ENCODE measurements at regions not wholly inside any gene's neighbourhood (a gene's known extent, or its start where the extent isn't known, plus 50 kb on each side); places are given as distances from the start of the nearest gene placed in this dataset.

DNA sequence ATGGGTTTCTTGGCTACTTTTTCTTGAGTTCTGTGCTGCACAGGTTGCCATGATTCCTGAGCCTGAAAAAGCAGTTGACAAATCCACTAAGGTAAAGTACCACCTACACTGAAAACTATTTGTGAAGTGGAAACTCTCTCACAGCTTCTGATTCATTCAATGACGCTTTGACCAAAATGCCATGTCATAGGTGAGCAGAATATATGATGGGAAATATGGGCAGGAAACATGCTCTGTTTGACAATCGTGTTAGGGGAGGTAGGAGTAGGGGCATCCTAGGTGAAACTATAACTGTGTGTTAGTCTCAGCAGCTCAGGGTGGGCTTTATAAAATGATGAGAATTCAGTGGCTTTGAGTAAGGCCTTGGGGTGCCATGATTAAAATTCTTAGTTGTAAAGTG lies 69.6 kb upstream of the ELMO1 start:
- 75% methylated on average over 2 of the region's 2 CpGs for WGBS (ENCODE audit: insufficient coverage)
- H3K27ac ChIP-seq (ENCODE audit: insufficient read depth in 1 of 2, low read depth in 1 of 2, low read length in 2 of 2, poor library complexity in 1 of 2, severe bottlenecking in 2 of 2) = no peak overlapping the region
- H3K4me3 ChIP-seq (ENCODE audit: control insufficient read depth in 1 of 7, extremely low read depth in 1 of 7, insufficient read depth in 4 of 7, low read depth in 2 of 7, low read length in 6 of 7) = no peak overlapping the region
- peaks cover 0 to 12% (median 6%) of the 10 kb centered on the region in 4 experiments for H3K4me1 ChIP-seq (ENCODE audit: control extremely low read depth in 1 of 4, control insufficient read depth in 4 of 4, insufficient read depth in 4 of 4, low read length in 3 of 4)
- no peaks in the 10 kb centered on the region for H3K36me3 ChIP-seq (ENCODE audit: control insufficient read depth in 4 of 4, insufficient read depth in 4 of 4, low read length in 3 of 4)
- DNase-seq = peak in 1 of 3 donors; percentile 21
- no peaks in the 10 kb centered on the region for H3K27me3 ChIP-seq (replicated peaks in 2 of 5; ENCODE audit: control insufficient read depth in 4 of 5, insufficient read depth in 5 of 5, low read length in 4 of 5)
- POLR2A ChIA-PET = no interaction called here
- CTCF ChIA-PET = interaction anchor here (1.2 to 1.7 kb wide), 5 partner anchors 9 to 23 kb away, joined by 3 to 8 read pairs (median 3); no protein-coding TSS in a partner anchor
- H3K9me3 ChIP-seq (ENCODE audit: control extremely low read depth in 1 of 5, control insufficient read depth in 4 of 5, insufficient read depth in 2 of 5, low read depth in 1 of 5, low read length in 4 of 5) = no peaks in the 10 kb centered on the region

DNA sequence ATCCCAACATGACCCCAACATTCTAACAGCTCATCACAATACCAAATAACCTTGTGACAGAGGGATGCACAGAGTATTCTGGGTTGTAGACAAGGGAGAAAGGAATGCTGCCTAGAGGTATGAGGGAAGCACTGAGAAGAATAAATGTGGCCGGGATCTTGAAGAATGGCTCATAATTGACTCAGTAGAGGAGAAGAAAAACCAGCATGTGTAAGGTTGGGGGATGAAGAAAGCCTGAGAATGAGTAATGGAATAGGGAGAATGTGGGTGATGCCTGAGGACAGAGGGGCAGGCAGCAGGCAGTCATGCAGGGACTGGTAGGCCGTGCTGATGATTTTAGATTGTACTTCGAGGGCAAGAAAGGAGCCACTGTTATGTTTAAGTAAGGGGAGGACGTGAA lies 75.4 kb upstream of the ELMO1 start:
- 50% methylated on average over 2 of the region's 4 CpGs for WGBS (ENCODE audit: insufficient coverage)
- H3K36me3 ChIP-seq (ENCODE audit: control insufficient read depth in 4 of 4, insufficient read depth in 4 of 4, low read length in 3 of 4) = no peaks in the 10 kb centered on the region
- no peak overlapping the region for H3K27ac ChIP-seq (ENCODE audit: insufficient read depth in 1 of 2, low read depth in 1 of 2, low read length in 2 of 2, poor library complexity in 1 of 2, severe bottlenecking in 2 of 2)
- H3K4me1 ChIP-seq (ENCODE audit: control extremely low read depth in 1 of 4, control insufficient read depth in 4 of 4, insufficient read depth in 4 of 4, low read length in 3 of 4) = peaks cover 0 to 17% (median 6%) of the 10 kb centered on the region in 4 experiments
- CTCF ChIA-PET = interaction anchor here (1.7 kb wide), 1 partner anchor 15 kb away, joined by 4 read pairs; no protein-coding TSS in a partner anchor
- no peaks in the 10 kb centered on the region for H3K9me3 ChIP-seq (ENCODE audit: control extremely low read depth in 1 of 5, control insufficient read depth in 4 of 5, insufficient read depth in 2 of 5, low read depth in 1 of 5, low read length in 4 of 5)
- no peaks in the 10 kb centered on the region for H3K27me3 ChIP-seq (replicated peaks in 2 of 5; ENCODE audit: control insufficient read depth in 4 of 5, insufficient read depth in 5 of 5, low read length in 4 of 5)
- DNase-seq = no peak
- POLR2A ChIA-PET = no interaction called here
- no peak overlapping the region for H3K4me3 ChIP-seq (ENCODE audit: control insufficient read depth in 1 of 7, extremely low read depth in 1 of 7, insufficient read depth in 4 of 7, low read depth in 2 of 7, low read length in 6 of 7)

DNA sequence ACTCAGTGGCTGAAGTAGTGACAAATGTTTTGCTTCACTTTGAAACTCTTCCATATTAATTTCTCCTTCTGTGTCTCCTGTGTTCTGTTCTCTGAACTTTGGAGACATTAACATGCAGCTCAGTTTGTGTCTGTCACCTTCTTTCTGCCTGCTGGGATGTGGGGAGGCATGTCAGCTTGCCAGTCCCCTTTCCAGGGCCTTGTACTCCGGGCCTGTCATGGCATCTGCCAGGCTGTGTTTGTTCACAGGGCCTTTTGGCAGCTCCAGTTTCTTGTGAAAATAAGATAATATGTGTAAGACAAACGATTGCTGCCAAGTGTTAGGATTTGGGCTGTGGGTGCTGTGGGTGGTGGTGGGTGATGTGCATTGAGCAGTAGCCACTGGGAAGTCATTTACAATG lies 76.1 kb upstream of the ELMO1 start:
- no peaks in the 10 kb centered on the region for H3K36me3 ChIP-seq (ENCODE audit: control insufficient read depth in 4 of 4, insufficient read depth in 4 of 4, low read length in 3 of 4)
- peaks cover 0 to 19% (median 6%) of the 10 kb centered on the region in 4 experiments for H3K4me1 ChIP-seq (ENCODE audit: control extremely low read depth in 1 of 4, control insufficient read depth in 4 of 4, insufficient read depth in 4 of 4, low read length in 3 of 4)
- POLR2A ChIA-PET = interaction anchor here (0.5 kb wide), 1 partner anchor 962 kb away, joined by 3 read pairs; no protein-coding TSS in a partner anchor
- no peaks in the 10 kb centered on the region for H3K9me3 ChIP-seq (ENCODE audit: control extremely low read depth in 1 of 5, control insufficient read depth in 4 of 5, insufficient read depth in 2 of 5, low read depth in 1 of 5, low read length in 4 of 5)
- CTCF ChIA-PET = interaction anchor here (1.7 kb wide), 1 partner anchor 15 kb away, joined by 4 read pairs; no protein-coding TSS in a partner anchor
- no peaks in the 10 kb centered on the region for H3K27me3 ChIP-seq (replicated peaks in 2 of 5; ENCODE audit: control insufficient read depth in 4 of 5, insufficient read depth in 5 of 5, low read length in 4 of 5)
- H3K4me3 ChIP-seq (ENCODE audit: control insufficient read depth in 1 of 7, extremely low read depth in 1 of 7, insufficient read depth in 4 of 7, low read depth in 2 of 7, low read length in 6 of 7) = no peak overlapping the region
- DNase-seq = no peak
- WGBS (ENCODE audit: insufficient coverage) = 88% methylated on average over 2 of the region's 2 CpGs
- H3K27ac ChIP-seq (ENCODE audit: insufficient read depth in 1 of 2, low read depth in 1 of 2, low read length in 2 of 2, poor library complexity in 1 of 2, severe bottlenecking in 2 of 2) = no peak overlapping the region

DNA sequence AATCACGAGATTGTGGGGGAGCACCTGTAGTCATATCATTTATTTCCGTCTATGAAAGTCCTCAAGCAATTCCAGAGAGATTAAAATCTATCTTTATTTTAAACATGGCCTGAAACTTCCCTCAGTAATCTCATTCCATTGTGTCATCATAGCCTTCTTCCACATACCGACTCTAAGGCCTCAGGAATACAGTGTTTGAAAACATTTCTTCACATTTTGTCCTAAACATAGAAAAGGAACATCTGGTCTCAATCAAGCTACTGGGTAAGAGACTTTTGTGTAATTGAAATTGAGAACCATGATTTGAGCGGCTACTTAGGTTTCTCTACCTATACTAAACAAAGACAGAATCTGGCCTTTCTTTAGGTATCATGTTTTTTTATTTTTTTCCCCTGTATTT lies 78.0 kb upstream of the ELMO1 start:
- no peaks in the 10 kb centered on the region for H3K36me3 ChIP-seq (ENCODE audit: control insufficient read depth in 4 of 4, insufficient read depth in 4 of 4, low read length in 3 of 4)
- no peaks in the 10 kb centered on the region for H3K9me3 ChIP-seq (ENCODE audit: control extremely low read depth in 1 of 5, control insufficient read depth in 4 of 5, insufficient read depth in 2 of 5, low read depth in 1 of 5, low read length in 4 of 5)
- WGBS (ENCODE audit: insufficient coverage) = 96% methylated on average over 3 of the region's 4 CpGs
- ChIA-PET POLR2A (no interaction called here), CTCF (no interaction called here)
- no peak overlapping the region for H3K27ac ChIP-seq (ENCODE audit: insufficient read depth in 1 of 2, low read depth in 1 of 2, low read length in 2 of 2, poor library complexity in 1 of 2, severe bottlenecking in 2 of 2)
- peaks cover 0 to 33% (median 14%) of the 10 kb centered on the region in 4 experiments for H3K4me1 ChIP-seq (ENCODE audit: control extremely low read depth in 1 of 4, control insufficient read depth in 4 of 4, insufficient read depth in 4 of 4, low read length in 3 of 4)
- no peaks in the 10 kb centered on the region for H3K27me3 ChIP-seq (replicated peaks in 2 of 5; ENCODE audit: control insufficient read depth in 4 of 5, insufficient read depth in 5 of 5, low read length in 4 of 5)
- no peak for DNase-seq
- H3K4me3 ChIP-seq (ENCODE audit: control insufficient read depth in 1 of 7, extremely low read depth in 1 of 7, insufficient read depth in 4 of 7, low read depth in 2 of 7, low read length in 6 of 7) = no peak overlapping the region

DNA sequence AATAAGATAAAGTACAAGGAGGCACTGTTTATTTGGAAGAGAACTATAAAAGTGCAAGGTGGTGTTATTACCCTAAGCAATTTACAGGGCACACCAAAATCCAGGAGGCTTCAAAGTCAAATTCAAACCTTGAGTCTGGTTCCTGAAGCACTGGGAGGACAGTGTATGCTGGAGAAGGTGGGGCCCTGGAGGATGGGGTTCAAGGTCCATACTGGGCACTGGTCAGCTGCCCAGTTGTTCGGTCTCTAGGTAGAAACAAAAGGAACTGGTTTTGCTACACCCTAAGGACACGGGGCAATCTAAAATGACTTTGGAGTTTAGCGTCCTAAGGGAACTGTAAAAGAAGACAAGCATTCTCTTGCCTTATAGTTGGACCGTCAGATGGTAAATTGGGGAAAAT lies 78.4 kb upstream of the ELMO1 start:
- ChIA-PET CTCF (interaction anchor here (1.8 kb wide), 1 partner anchor 17 kb away, joined by 5 read pairs; no protein-coding TSS in a partner anchor), POLR2A (no interaction called here)
- H3K36me3 ChIP-seq (ENCODE audit: control insufficient read depth in 4 of 4, insufficient read depth in 4 of 4, low read length in 3 of 4) = no peaks in the 10 kb centered on the region
- H3K27me3 ChIP-seq (replicated peaks in 2 of 5; ENCODE audit: control insufficient read depth in 4 of 5, insufficient read depth in 5 of 5, low read length in 4 of 5) = no peaks in the 10 kb centered on the region
- no peaks in the 10 kb centered on the region for H3K9me3 ChIP-seq (ENCODE audit: control extremely low read depth in 1 of 5, control insufficient read depth in 4 of 5, insufficient read depth in 2 of 5, low read depth in 1 of 5, low read length in 4 of 5)
- no peak overlapping the region for H3K27ac ChIP-seq (ENCODE audit: insufficient read depth in 1 of 2, low read depth in 1 of 2, low read length in 2 of 2, poor library complexity in 1 of 2, severe bottlenecking in 2 of 2)
- peaks cover 0 to 34% (median 15%) of the 10 kb centered on the region in 4 experiments for H3K4me1 ChIP-seq (ENCODE audit: control extremely low read depth in 1 of 4, control insufficient read depth in 4 of 4, insufficient read depth in 4 of 4, low read length in 3 of 4)
- no peak overlapping the region for H3K4me3 ChIP-seq (ENCODE audit: control insufficient read depth in 1 of 7, extremely low read depth in 1 of 7, insufficient read depth in 4 of 7, low read depth in 2 of 7, low read length in 6 of 7)
- DNase-seq = no peak
- 97% methylated on average over 4 of the region's 4 CpGs for WGBS (ENCODE audit: insufficient coverage)

DNA sequence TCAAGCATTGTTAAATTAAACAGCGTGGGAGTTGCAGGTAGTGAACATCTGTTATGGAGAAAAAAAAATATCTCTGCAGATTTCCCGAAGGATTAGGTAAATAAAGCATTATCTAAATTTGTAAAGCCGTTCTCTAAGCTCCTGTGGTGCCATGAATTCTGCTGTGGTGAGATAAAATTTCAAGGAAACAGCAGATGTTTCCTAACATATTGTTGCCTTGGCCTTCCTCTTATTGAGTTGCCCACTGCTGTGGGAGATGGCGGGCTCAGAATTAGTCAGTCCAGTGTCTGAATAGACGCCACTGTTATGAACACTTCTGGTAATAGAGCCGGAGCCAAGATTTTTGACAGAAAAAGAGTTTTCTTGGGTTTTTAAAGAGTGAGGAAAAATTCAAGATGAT lies 82.6 kb upstream of the ELMO1 start:
- CTCF ChIA-PET = interaction anchor here (0.6 to 1.9 kb wide), 3 partner anchors 13 to 203 kb away, joined by 3 to 8 read pairs (median 3); no protein-coding TSS in a partner anchor
- Histone ChIP-seq H3K36me3 (ENCODE audit: control insufficient read depth in 4 of 4, insufficient read depth in 4 of 4, low read length in 3 of 4) (peaks cover 0 to 2% (median 0%) of the 10 kb centered on the region in 4 experiments), H3K27me3 (replicated peaks in 2 of 5; ENCODE audit: control insufficient read depth in 4 of 5, insufficient read depth in 5 of 5, low read length in 4 of 5) (no peaks in the 10 kb centered on the region), H3K9me3 (ENCODE audit: control extremely low read depth in 1 of 5, control insufficient read depth in 4 of 5, insufficient read depth in 2 of 5, low read depth in 1 of 5, low read length in 4 of 5) (peaks cover 0 to 5% (median 3%) of the 10 kb centered on the region in 5 experiments), H3K4me1 (ENCODE audit: control extremely low read depth in 1 of 4, control insufficient read depth in 4 of 4, insufficient read depth in 4 of 4, low read length in 3 of 4) (peaks cover 0 to 32% (median 13%) of the 10 kb centered on the region in 4 experiments), H3K4me3 (ENCODE audit: control insufficient read depth in 1 of 7, extremely low read depth in 1 of 7, insufficient read depth in 4 of 7, low read depth in 2 of 7, low read length in 6 of 7) (peak overlapping the region in 1 of 7 experiments; percentile 11), H3K27ac (ENCODE audit: insufficient read depth in 1 of 2, low read depth in 1 of 2, low read length in 2 of 2, poor library complexity in 1 of 2, severe bottlenecking in 2 of 2) (peak overlapping the region; percentile 25 to 68)
- WGBS (ENCODE audit: insufficient coverage) = 0% methylated on average over 1 of the region's 6 CpGs
- POLR2A ChIA-PET = interaction anchor here (0.7 to 1.1 kb wide), 2 partner anchors 19 to 31 kb away, joined by 3 to 4 read pairs; no protein-coding TSS in a partner anchor
- peak; percentile 76 to 96 (median 91) for DNase-seq

DNA sequence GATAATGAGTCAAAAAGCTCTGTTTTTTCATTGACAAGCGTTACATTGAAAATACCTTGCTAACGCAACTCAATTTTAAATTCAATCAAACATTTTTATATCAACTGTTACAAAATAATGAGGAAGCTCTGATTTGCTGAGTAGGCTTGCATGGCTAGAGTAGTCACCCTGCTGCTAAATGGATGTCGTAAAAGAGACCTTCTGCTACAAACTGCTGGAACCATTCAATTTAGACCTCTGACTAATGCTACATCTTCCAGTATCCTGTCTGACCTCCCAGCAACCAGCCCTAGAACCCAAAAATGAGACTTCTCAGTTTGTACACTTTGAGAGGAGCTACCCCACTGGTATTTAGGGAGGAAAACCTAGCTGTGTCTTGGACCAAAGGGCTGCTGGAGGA lies 84.0 kb upstream of the ELMO1 start:
- Histone ChIP-seq H3K4me1 (ENCODE audit: control extremely low read depth in 1 of 4, control insufficient read depth in 4 of 4, insufficient read depth in 4 of 4, low read length in 3 of 4) (peaks cover 0 to 44% (median 15%) of the 10 kb centered on the region in 4 experiments), H3K27ac (ENCODE audit: insufficient read depth in 1 of 2, low read depth in 1 of 2, low read length in 2 of 2, poor library complexity in 1 of 2, severe bottlenecking in 2 of 2) (no peak overlapping the region), H3K27me3 (replicated peaks in 2 of 5; ENCODE audit: control insufficient read depth in 4 of 5, insufficient read depth in 5 of 5, low read length in 4 of 5) (no peaks in the 10 kb centered on the region), H3K9me3 (ENCODE audit: control extremely low read depth in 1 of 5, control insufficient read depth in 4 of 5, insufficient read depth in 2 of 5, low read depth in 1 of 5, low read length in 4 of 5) (peaks cover 0 to 5% (median 3%) of the 10 kb centered on the region in 5 experiments), H3K36me3 (ENCODE audit: control insufficient read depth in 4 of 4, insufficient read depth in 4 of 4, low read length in 3 of 4) (peaks cover 0 to 2% (median 0%) of the 10 kb centered on the region in 4 experiments), H3K4me3 (ENCODE audit: control insufficient read depth in 1 of 7, extremely low read depth in 1 of 7, insufficient read depth in 4 of 7, low read depth in 2 of 7, low read length in 6 of 7) (no peak overlapping the region)
- DNase-seq = peak in 1 of 3 donors; percentile 39
- CTCF ChIA-PET = interaction anchor here (1.0 to 1.1 kb wide), 2 partner anchors 8 to 12 kb away, joined by 4 read pairs; no protein-coding TSS in a partner anchor
- POLR2A ChIA-PET = interaction anchor here (0.6 to 1.2 kb wide), 2 partner anchors 11 to 141 kb away, joined by 5 to 7 read pairs; no protein-coding TSS in a partner anchor
- WGBS (ENCODE audit: insufficient coverage) = 100% methylated on average over 1 of the region's 3 CpGs

Data from common myeloid progenitor, CD34-positive (primary cell).